ENCODE measurements at regions not wholly inside any gene's neighbourhood (a gene's known extent, or its start where the extent isn't known, plus 50 kb on each side); places are given as distances from the start of the nearest gene placed in this dataset.

DNA sequence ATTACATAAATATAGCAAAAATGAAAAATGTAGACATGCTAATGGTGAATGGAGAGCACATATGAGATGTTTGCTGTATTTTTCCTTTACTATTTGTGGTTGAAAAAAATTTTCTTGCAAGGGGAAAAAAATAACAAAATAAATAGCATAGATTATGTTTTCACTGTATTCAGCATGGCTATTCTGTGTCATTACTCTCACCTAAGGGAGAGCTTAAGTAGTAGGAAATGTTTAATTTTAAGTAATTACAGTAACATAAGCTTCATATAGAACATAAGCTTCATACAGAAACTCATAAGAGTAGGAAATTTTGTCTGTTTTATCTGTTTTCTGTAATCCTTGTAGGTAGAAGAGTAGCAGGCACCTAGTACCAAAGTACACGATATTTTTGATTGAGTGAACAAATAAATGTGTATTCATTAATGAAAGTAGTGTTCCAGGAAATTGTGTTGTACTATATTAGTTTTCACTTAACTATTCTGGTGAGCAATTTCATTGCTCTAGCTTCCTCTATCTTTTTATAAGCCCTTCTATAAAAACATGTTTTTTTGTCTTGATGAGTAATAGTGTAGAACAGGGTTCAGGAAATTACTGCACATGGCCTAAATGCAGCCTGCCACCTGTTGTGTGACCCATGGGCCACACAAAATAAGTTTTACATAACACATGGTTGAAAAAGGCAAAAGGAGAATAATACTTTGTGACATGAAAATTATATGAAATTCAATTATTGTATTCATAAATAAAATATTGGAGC lies 1025.0 kb upstream of the CDH10 start:
- TF ChIP-seq, protein P1, sequence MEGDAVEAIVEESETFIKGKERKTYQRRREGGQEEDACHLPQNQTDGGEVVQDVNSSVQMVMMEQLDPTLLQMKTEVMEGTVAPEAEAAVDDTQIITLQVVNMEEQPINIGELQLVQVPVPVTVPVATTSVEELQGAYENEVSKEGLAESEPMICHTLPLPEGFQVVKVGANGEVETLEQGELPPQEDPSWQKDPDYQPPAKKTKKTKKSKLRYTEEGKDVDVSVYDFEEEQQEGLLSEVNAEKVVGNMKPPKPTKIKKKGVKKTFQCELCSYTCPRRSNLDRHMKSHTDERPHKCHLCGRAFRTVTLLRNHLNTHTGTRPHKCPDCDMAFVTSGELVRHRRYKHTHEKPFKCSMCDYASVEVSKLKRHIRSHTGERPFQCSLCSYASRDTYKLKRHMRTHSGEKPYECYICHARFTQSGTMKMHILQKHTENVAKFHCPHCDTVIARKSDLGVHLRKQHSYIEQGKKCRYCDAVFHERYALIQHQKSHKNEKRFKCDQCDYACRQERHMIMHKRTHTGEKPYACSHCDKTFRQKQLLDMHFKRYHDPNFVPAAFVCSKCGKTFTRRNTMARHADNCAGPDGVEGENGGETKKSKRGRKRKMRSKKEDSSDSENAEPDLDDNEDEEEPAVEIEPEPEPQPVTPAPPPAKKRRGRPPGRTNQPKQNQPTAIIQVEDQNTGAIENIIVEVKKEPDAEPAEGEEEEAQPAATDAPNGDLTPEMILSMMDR (IDR thresholded peaks at IDR 0.05), result no peak
- TF ChIP-seq SMC3 (IDR thresholded peaks at IDR 0.05) (no peak), POLR2A (IDR thresholded peaks at IDR 0.05; ENCODE audit: low read length) (no peak), HEYL (CRISPR knock-in tag; IDR thresholded peaks at IDR 0.05) (no peak), ZFP36 (IDR thresholded peaks at IDR 0.05; ENCODE audit: borderline replicate concordance, partially characterized antibody) (no peak), EP300 (IDR thresholded peaks at IDR 0.05) (no peak), CEBPB (IDR thresholded peaks at IDR 0.05) (no peak)
- TF ChIP-seq, protein P2, sequence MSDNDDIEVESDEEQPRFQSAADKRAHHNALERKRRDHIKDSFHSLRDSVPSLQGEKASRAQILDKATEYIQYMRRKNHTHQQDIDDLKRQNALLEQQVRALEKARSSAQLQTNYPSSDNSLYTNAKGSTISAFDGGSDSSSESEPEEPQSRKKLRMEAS (IDR thresholded peaks at IDR 0.05), result no peak
